Neural cell (in vitro differentiated cells): ENCODE measurements at regions not wholly inside any gene's neighbourhood (a gene's known extent, or its start where the extent isn't known, plus 50 kb on each side); places are given as distances from the start of the nearest gene placed in this dataset.

Experiments used
- CTCF ChIP-seq: fragments of 450-650 bp; IDR thresholded peaks from 2 replicates; pipeline ENCODE4 v1.5.1; 2014; ENCODE audit warnings: antibody characterized with exemption, mild to moderate bottlenecking, moderate library complexity; ENCODE audit not compliant: poor library complexity, severe bottlenecking
- EZH2 ChIP-seq: fragments of 200-600, 300-800 bp; shearing (Covaris generic), sonication (generic); IDR thresholded peaks from 2 replicates; pipeline ENCODE4 v1.6.1; 2014; ENCODE audit warnings: antibody characterized with exemption, low read length, borderline replicate concordance, mild to moderate bottlenecking; ENCODE audit not compliant: insufficient read depth, poor library complexity, severe bottlenecking
- MXI1 ChIP-seq: fragments of 450-650 bp; conservative IDR thresholded peaks from 2 replicates; pipeline ENCODE4 v1.6.1; 2014; ENCODE audit warnings: antibody characterized with exemption, mild to moderate bottlenecking; ENCODE audit not compliant: poor library complexity, severe bottlenecking
- RAD21 ChIP-seq: fragments of 450-650 bp; conservative IDR thresholded peaks from 2 replicates; pipeline ENCODE4 v1.6.1; 2014; ENCODE audit warnings: antibody characterized with exemption, mild to moderate bottlenecking, moderate library complexity
- TAF1 ChIP-seq: IDR thresholded peaks from 2 replicates; pipeline ENCODE4 v1.6.1; 2012; ENCODE audit warnings: low read depth

- TF ChIP-seq TAF1, result no peak
- no peak for TF ChIP-seq MXI1
- no peak for TF ChIP-seq EZH2
- no peak for TF ChIP-seq CTCF
- no peak for TF ChIP-seq RAD21
These were observed 402.4 kb downstream of the SEMA3D start for GRCh38 chr7:84784450-84784849.
